HG03457 (cell line): ENCODE measurements at regions not wholly inside any gene's neighbourhood (a gene's known extent, or its start where the extent isn't known, plus 50 kb on each side); places are given as distances from the start of the nearest gene placed in this dataset.
"Not testable (repeated sequence)": the region's sequence is repeated elsewhere in the genome, so short reads cannot be mapped to it uniquely, and the experiment has no call there.

Experiments used
- ATAC-seq: cut with Tn5 transposase; IDR thresholded peaks from one replicate; pipeline ENCODE4 v1.9.1; 2021; ENCODE audit warnings: moderate number of reproducible peaks; ENCODE audit not compliant: unreplicated experiment

- ATAC-seq, result no peak
Observed at GRCh38 chr5:106493910-106494309, 1176.8 kb downstream of the EFNA5 start.

GRCh38 chr5:106489004-106489403 lies 1181.7 kb downstream of the EFNA5 start:
- no peak for ATAC-seq

GRCh38 chr5:106488407-106488806 lies 1182.3 kb downstream of the EFNA5 start:
- ATAC-seq, result no peak

GRCh38 chr5:106481374-106481773 lies 1189.4 kb downstream of the EFNA5 start:
- ATAC-seq, result no peak

GRCh38 chr5:106476630-106477029 lies 1194.1 kb downstream of the EFNA5 start:
- ATAC-seq, result no peak

- no peak for ATAC-seq
Observed at GRCh38 chr5:106474066-106474465, 1196.7 kb downstream of the EFNA5 start.

GRCh38 chr5:106459541-106459940 lies 1211.2 kb downstream of the EFNA5 start:
- ATAC-seq, result no peak

GRCh38 chr5:106454651-106455415 lies 1215.9 kb downstream of the EFNA5 start:
- ATAC-seq, result no peak

GRCh38 chr5:106454050-106454449 lies 1216.7 kb downstream of the EFNA5 start:
- ATAC-seq, result no peak

GRCh38 chr5:106451998-106452397 lies 1218.7 kb downstream of the EFNA5 start:
- no peak for ATAC-seq

- no peak for ATAC-seq
Observed at GRCh38 chr5:106443746-106444145, 1227.0 kb downstream of the EFNA5 start.

GRCh38 chr5:106435185-106435584 lies 1235.6 kb downstream of the EFNA5 start:
- ATAC-seq, result no peak

GRCh38 chr5:106430733-106431132 lies 1240.0 kb downstream of the EFNA5 start:
- ATAC-seq, result not testable (repeated sequence)

- no peak for ATAC-seq
Observed at GRCh38 chr5:106423109-106423897, 1247.4 kb downstream of the EFNA5 start.

GRCh38 chr5:106420102-106420501 lies 1250.6 kb downstream of the EFNA5 start:
- ATAC-seq, result no peak

- no peak for ATAC-seq
Observed at GRCh38 chr5:106418196-106418595, 1252.5 kb downstream of the EFNA5 start.

GRCh38 chr5:106417566-106417965 lies 1253.2 kb downstream of the EFNA5 start:
- no peak for ATAC-seq

GRCh38 chr5:106417163-106417562 lies 1253.6 kb downstream of the EFNA5 start:
- no peak for ATAC-seq

GRCh38 chr5:106415541-106415940 lies 1255.2 kb downstream of the EFNA5 start:
- no peak for ATAC-seq

- no peak for ATAC-seq
Observed at GRCh38 chr5:106414342-106414741, 1256.4 kb downstream of the EFNA5 start.

- ATAC-seq, result no peak
Observed at GRCh38 chr5:106412606-106413005, 1258.1 kb downstream of the EFNA5 start.

- no peak for ATAC-seq
Observed at GRCh38 chr5:106408570-106408969, 1262.2 kb downstream of the EFNA5 start.
